GM23338 (cell line): ENCODE measurements at regions not wholly inside any gene's neighbourhood (a gene's known extent, or its start where the extent isn't known, plus 50 kb on each side); places are given as distances from the start of the nearest gene placed in this dataset.
A peak's percentile ranks its signal among the peaks of the same experiment; 100 is the strongest.

Experiments
- ATAC-seq: fragments of 200-7000 bp; cut with Tn5 transposase; 3 replicates; pipeline ENCODE4 v1.9.1; 2020
- DNase-seq: peaks from one replicate; pipeline ENCODE4 v3.0.0-alpha.2; 2015; ENCODE audit warnings: low spot score
- H2AFZ ChIP-seq: fragments of 200-600 bp; sonication (generic); 2 replicates; pipeline ENCODE4 v1.8.0; 2016; ENCODE audit warnings: antibody characterized with exemption, mild to moderate bottlenecking, moderate library complexity
- H3F3A ChIP-seq: fragments of 200-600 bp; sonication (generic); replicated peaks from 2 replicates; pipeline ENCODE4 v1.8.0; 2017; ENCODE audit warnings: antibody characterized with exemption, mixed run types, low read depth
- H3K27ac ChIP-seq: fragments of 200-600 bp; sonication (generic); 2 replicates; pipeline ENCODE4 v1.6.1; 2016; ENCODE audit warnings: low read depth
- H3K27me3 ChIP-seq: fragments of 200-600 bp; sonication (generic); 2 replicates; pipeline ENCODE4 v1.8.0; 2016; ENCODE audit warnings: mild to moderate bottlenecking, mixed run types, moderate library complexity; ENCODE audit not compliant: insufficient read depth
- H3K36me3 ChIP-seq: fragments of 200-600 bp; sonication (generic); 2 replicates; pipeline ENCODE4 v1.8.0; 2016; ENCODE audit warnings: mild to moderate bottlenecking; ENCODE audit not compliant: insufficient read depth
- H3K4me1 ChIP-seq: fragments of 200-600 bp; sonication (generic); 2 replicates; pipeline ENCODE4 v1.8.0; 2016; ENCODE audit warnings: mild to moderate bottlenecking, moderate library complexity; ENCODE audit not compliant: insufficient read depth
- H3K4me2 ChIP-seq: fragments of 200-600 bp; sonication (generic); 2 replicates; pipeline ENCODE4 v1.7.1; 2017; ENCODE audit warnings: mixed run types
- H3K4me3 ChIP-seq: fragments of 200-600 bp; sonication (generic); 2 replicates; pipeline ENCODE4 v1.6.1; 2016; ENCODE audit warnings: mixed run types
- H3K79me2 ChIP-seq: fragments of 200-600 bp; sonication (generic); replicated peaks from 2 replicates; pipeline ENCODE4 v1.8.0; 2017; ENCODE audit warnings: mild to moderate bottlenecking; ENCODE audit not compliant: insufficient read depth
- H3K9me2 ChIP-seq: fragments of 200-600 bp; sonication (generic); 2 replicates; pipeline ENCODE4 v1.8.0; 2017; ENCODE audit not compliant: insufficient read depth
- H4K20me1 ChIP-seq: fragments of 200-600 bp; sonication (generic); replicated peaks from 2 replicates; pipeline ENCODE4 v1.8.0; 2017; ENCODE audit warnings: mild to moderate bottlenecking; ENCODE audit not compliant: insufficient read depth
- H3K27ac Mint-ChIP-seq: 2 replicates; pipeline ENCODE4 v1.8.0; 2020; ENCODE audit warnings: inconsistent platforms, mild to moderate bottlenecking, moderate library complexity, mixed read lengths
- H3K27me3 Mint-ChIP-seq: 3 replicates; pipeline ENCODE4 v1.8.0; 2022; ENCODE audit warnings: low read depth, mild to moderate bottlenecking, moderate library complexity, mixed read lengths, inconsistent platforms; ENCODE audit not compliant: insufficient read depth, poor library complexity
- H3K36me3 Mint-ChIP-seq: 3 replicates; pipeline ENCODE4 v1.8.0; 2021; ENCODE audit warnings: low read depth, mild to moderate bottlenecking, inconsistent platforms, moderate library complexity, mixed read lengths
- H3K4me1 Mint-ChIP-seq: 3 replicates; pipeline ENCODE4 v1.8.0; 2020; ENCODE audit warnings: mild to moderate bottlenecking, inconsistent platforms, mixed read lengths
- H3K4me3 Mint-ChIP-seq: 3 replicates; pipeline ENCODE4 v1.8.0; 2021; ENCODE audit warnings: moderate library complexity, mild to moderate bottlenecking, inconsistent platforms, mixed read lengths
- H3K9me3 Mint-ChIP-seq: 3 replicates; pipeline ENCODE4 v1.8.0; 2020; ENCODE audit warnings: moderate library complexity, mild to moderate bottlenecking, inconsistent platforms, mixed read lengths
- POLR2AphosphoS5 ChIP-seq: IDR thresholded peaks from 2 replicates; pipeline ENCODE4 v1.6.1; 2016; ENCODE audit warnings: antibody characterized with exemption, low read depth
- ZNF331 ChIP-seq: fragments of 250-450 bp; sonication (Bioruptor Pico); IDR thresholded peaks from 2 replicates; pipeline ENCODE4 v1.5.0; 2020; ENCODE audit warnings: low read depth, mild to moderate bottlenecking, moderate library complexity
- TF ChIP-seq, protein P1 (sequence below): IDR thresholded peaks from one replicate; pipeline ENCODE4 v1.6.1; 2018; ENCODE audit warnings: antibody characterized with exemption; ENCODE audit not compliant: unreplicated experiment
- TF ChIP-seq, protein P2 (sequence below): fragments of 250-450 bp; sonication (Bioruptor Pico); IDR thresholded peaks from 2 replicates; pipeline ENCODE4 v1.5.0; 2020; ENCODE audit warnings: mild to moderate bottlenecking, moderate library complexity

DNA sequence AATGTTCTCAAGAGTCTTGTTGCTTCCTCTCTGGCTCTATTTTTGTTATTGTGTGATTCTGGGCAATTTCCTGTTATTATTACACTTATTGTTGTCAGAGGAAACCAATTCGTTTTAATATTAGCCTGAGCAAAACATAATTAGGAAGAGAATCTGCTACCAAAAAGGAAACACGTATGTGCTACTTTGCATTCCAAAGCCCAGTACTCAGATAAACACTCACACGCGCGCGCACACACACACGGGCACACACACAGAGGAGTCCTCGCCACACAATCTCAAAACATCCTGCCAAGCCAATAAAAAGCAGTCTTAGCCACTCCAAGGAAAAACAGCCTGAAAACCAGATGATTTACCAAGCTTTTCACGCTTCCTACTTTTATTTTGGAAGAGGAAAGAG is 400.7 kb downstream of the NUAK1 start (continued):
- TF ChIP-seq, protein P1, sequence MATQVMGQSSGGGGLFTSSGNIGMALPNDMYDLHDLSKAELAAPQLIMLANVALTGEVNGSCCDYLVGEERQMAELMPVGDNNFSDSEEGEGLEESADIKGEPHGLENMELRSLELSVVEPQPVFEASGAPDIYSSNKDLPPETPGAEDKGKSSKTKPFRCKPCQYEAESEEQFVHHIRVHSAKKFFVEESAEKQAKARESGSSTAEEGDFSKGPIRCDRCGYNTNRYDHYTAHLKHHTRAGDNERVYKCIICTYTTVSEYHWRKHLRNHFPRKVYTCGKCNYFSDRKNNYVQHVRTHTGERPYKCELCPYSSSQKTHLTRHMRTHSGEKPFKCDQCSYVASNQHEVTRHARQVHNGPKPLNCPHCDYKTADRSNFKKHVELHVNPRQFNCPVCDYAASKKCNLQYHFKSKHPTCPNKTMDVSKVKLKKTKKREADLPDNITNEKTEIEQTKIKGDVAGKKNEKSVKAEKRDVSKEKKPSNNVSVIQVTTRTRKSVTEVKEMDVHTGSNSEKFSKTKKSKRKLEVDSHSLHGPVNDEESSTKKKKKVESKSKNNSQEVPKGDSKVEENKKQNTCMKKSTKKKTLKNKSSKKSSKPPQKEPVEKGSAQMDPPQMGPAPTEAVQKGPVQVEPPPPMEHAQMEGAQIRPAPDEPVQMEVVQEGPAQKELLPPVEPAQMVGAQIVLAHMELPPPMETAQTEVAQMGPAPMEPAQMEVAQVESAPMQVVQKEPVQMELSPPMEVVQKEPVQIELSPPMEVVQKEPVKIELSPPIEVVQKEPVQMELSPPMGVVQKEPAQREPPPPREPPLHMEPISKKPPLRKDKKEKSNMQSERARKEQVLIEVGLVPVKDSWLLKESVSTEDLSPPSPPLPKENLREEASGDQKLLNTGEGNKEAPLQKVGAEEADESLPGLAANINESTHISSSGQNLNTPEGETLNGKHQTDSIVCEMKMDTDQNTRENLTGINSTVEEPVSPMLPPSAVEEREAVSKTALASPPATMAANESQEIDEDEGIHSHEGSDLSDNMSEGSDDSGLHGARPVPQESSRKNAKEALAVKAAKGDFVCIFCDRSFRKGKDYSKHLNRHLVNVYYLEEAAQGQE = no peak
- TF ChIP-seq, protein P2, sequence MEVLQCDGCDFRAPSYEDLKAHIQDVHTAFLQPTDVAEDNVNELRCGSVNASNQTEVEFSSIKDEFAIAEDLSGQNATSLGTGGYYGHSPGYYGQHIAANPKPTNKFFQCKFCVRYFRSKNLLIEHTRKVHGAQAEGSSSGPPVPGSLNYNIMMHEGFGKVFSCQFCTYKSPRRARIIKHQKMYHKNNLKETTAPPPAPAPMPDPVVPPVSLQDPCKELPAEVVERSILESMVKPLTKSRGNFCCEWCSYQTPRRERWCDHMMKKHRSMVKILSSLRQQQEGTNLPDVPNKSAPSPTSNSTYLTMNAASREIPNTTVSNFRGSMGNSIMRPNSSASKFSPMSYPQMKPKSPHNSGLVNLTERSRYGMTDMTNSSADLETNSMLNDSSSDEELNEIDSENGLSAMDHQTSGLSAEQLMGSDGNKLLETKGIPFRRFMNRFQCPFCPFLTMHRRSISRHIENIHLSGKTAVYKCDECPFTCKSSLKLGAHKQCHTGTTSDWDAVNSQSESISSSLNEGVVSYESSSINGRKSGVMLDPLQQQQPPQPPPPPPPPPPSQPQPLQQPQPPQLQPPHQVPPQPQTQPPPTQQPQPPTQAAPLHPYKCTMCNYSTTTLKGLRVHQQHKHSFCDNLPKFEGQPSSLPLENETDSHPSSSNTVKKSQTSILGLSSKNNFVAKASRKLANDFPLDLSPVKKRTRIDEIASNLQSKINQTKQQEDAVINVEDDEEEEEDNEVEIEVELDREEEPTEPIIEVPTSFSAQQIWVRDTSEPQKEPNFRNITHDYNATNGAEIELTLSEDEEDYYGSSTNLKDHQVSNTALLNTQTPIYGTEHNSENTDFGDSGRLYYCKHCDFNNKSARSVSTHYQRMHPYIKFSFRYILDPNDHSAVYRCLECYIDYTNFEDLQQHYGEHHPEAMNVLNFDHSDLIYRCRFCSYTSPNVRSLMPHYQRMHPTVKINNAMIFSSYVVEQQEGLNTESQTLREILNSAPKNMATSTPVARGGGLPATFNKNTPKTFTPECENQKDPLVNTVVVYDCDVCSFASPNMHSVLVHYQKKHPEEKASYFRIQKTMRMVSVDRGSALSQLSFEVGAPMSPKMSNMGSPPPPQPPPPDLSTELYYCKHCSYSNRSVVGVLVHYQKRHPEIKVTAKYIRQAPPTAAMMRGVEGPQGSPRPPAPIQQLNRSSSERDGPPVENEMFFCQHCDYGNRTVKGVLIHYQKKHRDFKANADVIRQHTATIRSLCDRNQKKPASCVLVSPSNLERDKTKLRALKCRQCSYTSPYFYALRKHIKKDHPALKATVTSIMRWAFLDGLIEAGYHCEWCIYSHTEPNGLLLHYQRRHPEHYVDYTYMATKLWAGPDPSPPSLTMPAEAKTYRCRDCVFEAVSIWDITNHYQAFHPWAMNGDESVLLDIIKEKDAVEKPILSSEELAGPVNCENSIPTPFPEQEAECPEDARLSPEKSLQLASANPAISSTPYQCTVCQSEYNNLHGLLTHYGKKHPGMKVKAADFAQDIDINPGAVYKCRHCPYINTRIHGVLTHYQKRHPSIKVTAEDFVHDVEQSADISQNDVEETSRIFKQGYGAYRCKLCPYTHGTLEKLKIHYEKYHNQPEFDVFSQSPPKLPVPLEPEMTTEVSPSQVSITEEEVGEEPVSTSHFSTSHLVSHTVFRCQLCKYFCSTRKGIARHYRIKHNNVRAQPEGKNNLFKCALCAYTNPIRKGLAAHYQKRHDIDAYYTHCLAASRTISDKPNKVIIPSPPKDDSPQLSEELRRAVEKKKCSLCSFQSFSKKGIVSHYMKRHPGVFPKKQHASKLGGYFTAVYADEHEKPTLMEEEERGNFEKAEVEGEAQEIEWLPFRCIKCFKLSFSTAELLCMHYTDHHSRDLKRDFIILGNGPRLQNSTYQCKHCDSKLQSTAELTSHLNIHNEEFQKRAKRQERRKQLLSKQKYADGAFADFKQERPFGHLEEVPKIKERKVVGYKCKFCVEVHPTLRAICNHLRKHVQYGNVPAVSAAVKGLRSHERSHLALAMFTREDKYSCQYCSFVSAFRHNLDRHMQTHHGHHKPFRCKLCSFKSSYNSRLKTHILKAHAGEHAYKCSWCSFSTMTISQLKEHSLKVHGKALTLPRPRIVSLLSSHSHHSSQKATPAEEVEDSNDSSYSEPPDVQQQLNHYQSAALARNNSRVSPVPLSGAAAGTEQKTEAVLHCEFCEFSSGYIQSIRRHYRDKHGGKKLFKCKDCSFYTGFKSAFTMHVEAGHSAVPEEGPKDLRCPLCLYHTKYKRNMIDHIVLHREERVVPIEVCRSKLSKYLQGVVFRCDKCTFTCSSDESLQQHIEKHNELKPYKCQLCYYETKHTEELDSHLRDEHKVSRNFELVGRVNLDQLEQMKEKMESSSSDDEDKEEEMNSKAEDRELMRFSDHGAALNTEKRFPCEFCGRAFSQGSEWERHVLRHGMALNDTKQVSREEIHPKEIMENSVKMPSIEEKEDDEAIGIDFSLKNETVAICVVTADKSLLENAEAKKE (CRISPR knock-in tag) = no peak
- TF ChIP-seq ZNF331 (CRISPR knock-in tag) = no peak
- TF ChIP-seq POLR2AphosphoS5 = no peak

DNA sequence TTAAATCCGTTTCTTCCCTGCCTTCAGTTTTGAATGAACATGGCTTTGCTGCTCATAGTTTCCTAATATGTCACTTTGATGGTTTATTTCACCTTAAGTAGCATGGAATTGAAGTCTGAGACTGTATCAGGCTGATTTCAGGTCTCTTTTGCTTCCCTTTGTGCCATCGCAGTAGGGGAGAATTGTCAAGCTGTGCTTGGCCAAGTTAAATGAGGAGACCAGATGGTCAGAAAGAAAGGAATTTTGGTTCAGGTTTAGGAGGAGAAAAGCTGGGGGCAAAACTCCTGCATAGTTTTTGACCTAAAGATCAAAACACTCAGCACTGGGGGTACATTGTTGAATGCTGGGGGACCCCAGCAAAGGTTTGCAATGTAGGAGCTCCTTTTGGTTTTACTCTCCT is 398.4 kb downstream of the NUAK1 start:
- Mint-ChIP-seq H3K4me1 (peaks cover 36% of the 10 kb centered on the region), H3K4me3 (no peak overlapping the region), H3K27me3 (peaks cover 2% of the 10 kb centered on the region), H3K27ac (no peak overlapping the region), H3K9me3 (no peaks in the 10 kb centered on the region), H3K36me3 (no peaks in the 10 kb centered on the region)
- no peaks in the 10 kb centered on the region for H3K27me3 ChIP-seq
- H3K4me2 ChIP-seq = peak overlapping the region; percentile 55
- ATAC-seq (peak; percentile 81), DNase-seq (peak; percentile 39)
- H3K27ac ChIP-seq = peak overlapping the region; percentile 11; the same call in 1 of the 2 replicates
- no peaks in the 10 kb centered on the region for H3K79me2 ChIP-seq
- H3F3A ChIP-seq = no peaks in the 10 kb centered on the region
- peaks cover 4% of the 10 kb centered on the region for H3K9me2 ChIP-seq
- H3K4me3 ChIP-seq = no peak overlapping the region
- H2AFZ ChIP-seq = no peak overlapping the region
- H4K20me1 ChIP-seq = no peaks in the 10 kb centered on the region
- no peaks in the 10 kb centered on the region for H3K36me3 ChIP-seq
- H3K4me1 ChIP-seq = peaks cover 24% of the 10 kb centered on the region
- TF ChIP-seq, protein P2 (CRISPR knock-in tag) = peak; percentile 86
